ENCODE measurements at regions not wholly inside any gene's neighbourhood (a gene's known extent, or its start where the extent isn't known, plus 50 kb on each side); places are given as distances from the start of the nearest gene placed in this dataset.
"Not testable (repeated sequence)": the region's sequence is repeated elsewhere in the genome, so short reads cannot be mapped to it uniquely, and the experiment has no call there.

DNA sequence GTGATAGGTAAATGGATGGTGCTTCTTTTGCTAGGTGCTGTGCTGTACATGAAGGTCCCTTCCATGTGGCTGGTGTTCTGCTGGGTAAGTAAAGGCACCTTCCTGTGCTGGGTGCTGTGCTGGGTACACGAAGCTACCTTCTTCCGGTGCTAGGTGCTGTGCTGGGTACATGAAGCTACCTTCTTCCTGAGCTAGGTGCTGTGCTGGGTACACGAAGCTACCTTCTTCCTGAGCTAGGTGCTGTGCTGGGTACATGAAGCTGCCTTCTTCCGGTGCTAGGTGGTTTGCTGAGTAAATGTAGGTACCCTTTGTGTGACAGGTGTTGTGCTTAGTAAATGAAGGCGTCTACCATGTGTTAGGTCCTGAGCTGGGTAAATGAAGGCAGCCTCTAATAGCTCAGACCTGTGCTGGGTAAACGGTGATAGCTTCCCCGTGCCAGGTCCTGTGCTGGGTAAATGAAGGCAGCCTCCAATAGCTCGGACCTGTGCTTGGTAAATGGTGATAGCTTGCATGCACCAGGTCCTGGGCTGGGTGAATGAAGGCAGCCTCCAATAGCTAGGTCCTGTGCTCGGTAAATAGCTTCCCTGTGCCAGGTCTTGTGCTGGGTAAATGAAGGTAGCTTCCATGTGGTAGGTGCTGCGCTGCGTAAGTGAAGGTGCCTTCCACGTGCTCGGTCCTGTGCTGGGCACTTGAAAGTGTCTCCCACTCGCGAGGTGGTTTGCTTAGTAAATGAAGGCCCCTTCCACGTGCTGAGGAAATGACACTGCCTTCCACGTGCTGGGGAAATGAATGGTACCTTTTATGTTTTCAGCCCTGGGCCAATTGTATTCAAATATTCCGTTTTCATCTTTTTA lies 115.5 kb downstream of the ERMARD start:
- no peak for DNase-seq

DNA sequence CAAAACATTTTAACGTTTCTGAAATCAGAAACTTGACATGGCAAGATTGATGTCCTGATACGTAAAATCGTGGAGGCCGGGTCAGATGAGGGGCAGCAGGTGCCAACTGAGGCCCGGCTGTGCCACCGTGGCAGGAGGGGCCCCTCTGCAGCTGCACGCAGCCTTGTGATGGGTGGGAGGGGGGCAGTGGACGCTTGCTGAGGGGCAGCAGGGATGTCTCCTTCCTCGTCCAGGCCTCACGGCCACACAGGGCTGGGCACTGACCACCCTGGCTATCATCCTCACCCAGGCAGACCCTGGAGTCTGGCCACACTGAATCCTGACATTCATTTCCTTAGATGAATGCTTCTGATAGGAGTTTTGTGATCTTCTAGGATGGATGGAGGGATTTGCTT lies 114.7 kb downstream of the ERMARD start:
- no peak for DNase-seq

- DNase-seq: no peak
Measured at GRCh38 chr6:169865346-169866139, 114.1 kb downstream of the ERMARD start.

- DNase-seq: peak; percentile 100
Measured at GRCh38 chr6:169864148-169865020, 113.0 kb downstream of the ERMARD start.

GRCh38 chr6:169863710-169864109 lies 112.3 kb downstream of the ERMARD start:
- DNase-seq: no peak

DNA sequence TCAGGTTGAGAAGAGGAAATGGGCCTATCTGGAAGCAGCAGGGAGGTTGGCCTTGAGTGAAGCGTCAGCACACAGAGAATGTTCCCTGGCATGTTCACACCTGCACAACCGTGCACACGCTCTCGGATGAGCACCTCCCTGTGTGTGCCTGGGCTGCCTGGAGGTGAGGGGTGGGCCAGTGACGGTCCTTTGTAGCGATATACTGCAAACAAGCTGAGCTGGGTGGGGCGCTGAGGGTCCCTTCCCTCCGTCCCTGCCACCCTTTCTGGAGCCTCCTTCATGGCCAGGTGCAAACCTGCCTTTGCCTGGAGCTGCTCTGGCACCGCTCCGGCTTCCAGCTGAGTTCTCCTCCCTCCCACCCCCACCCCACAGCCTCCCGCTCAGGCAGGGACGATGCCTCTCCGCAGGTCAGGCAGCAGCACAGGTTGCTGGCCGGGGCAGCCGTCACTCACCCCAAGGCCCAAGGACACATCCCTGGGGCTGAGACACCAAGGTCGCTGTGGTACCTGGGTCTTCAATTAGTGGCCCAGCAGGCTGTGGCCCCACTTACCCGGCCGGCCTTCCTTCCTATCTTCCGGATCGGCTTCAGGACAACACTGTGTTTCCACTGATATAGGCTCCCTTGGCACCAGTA lies 111.6 kb downstream of the ERMARD start:
- peak; percentile 96 for DNase-seq

- DNase-seq: no peak
Measured at GRCh38 chr6:169862043-169862891, 110.8 kb downstream of the ERMARD start.

DNA sequence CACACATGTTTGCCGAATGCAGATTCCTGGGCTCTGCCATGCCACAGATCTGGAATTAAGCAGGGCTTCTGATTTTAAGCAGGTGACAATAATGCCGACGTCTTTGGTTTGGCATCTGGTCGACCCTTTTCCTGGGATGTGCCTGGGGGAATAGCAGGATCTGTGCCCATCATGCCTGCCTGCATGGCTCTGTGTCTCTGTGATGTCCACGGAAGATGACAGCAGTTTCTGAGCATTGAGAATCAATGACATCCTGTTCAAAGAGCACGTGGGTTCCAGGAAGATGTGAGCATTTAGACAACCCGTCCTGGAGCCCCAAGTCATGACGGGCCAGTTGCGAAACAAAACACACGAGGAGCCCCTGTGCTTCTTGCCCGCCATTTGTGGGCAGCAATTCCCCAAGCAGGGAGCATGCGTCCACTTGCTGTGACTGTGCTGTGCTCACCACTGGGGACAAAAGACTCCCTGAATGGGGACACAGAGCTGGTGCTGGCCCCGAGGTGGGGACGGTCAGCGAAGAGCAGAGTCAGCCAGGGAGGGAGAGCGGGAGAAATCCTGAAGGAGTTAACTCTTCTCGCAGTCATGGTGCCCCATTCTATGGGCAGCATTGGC lies 110.1 kb downstream of the ERMARD start:
- no peak for DNase-seq

GRCh38 chr6:169859978-169860703 lies 108.7 kb downstream of the ERMARD start:
- no peak for DNase-seq

GRCh38 chr6:169859401-169859977 lies 108.1 kb downstream of the ERMARD start:
- DNase-seq: no peak

- no peak for DNase-seq
Measured at GRCh38 chr6:169858935-169859351, 107.5 kb downstream of the ERMARD start.

DNA sequence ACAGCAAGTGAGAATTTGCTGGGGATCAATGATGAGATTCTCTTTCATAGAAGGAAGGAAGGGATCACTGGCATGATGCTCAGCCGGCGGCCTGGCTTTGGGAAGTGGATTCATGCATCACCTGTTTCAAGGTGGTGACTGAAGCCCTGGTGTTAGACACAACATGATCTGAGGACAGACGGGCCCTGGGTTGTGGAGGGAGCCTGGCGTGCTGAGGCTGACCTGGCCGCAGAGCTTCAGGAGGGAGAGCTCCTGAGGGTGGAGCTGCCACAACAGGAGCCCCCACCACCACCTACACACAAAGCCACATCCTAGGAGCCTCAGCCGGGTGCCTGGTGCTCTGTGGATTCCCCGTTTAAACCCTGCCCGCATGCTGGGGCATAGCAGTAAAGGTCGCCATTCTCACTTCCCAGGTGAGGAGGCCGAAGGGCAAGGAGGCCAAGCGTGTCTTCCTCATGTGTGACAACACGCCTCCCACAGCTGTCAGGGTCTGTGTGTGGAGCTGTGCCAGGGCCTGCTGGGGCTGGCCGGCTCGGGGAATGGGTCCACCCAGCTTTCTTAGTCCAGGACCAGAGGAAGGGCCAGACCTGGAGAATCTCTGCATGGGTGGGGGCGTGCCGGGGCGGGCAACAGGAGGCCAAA lies 107.0 kb downstream of the ERMARD start:
- no peak for DNase-seq

DNA sequence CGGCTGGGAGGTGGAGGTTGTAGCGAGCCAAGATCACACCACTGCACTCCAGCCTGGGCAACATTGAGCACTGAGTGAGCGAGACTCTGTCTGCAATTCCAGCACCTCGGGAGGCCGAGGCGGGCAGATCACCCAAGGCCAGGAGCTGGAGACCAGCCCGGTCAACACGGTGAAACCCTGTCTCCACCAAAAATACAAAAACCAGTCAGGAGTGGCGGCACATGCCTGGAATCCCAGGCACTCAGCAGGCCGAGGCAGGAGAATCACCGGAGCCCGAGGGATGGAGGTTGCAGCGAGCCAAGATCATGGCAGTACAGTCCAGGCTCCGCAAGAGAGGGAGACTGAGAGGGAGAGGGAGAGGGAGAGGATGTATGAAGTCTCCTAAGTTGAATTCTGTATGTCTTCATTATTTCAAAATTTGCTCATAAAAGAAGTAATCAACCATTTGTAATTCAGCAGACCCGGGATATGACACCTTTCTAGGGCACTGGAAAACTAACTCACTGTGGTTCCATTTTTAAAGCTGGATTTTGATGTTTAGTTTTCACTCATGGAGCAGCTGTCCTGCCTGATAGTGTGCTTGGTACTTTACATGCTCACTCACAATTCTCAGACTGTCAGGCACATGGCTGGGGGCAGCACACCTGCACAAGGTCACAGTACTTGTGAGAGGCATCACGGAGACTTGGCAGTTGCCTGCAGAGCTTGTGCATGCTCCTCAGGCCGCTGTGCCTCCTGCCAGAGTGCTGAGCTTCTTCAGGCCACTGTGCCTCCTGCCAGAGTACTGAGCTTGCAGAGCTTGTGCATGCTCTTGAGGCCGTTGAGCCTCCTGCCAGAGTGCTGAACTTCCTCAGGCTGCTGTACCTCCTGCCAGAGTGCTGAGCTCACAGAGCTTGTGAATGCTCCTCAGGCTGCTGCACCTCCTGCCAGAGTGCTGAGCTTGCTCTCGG lies 106.2 kb downstream of the ERMARD start:
- no peak for DNase-seq

DNA sequence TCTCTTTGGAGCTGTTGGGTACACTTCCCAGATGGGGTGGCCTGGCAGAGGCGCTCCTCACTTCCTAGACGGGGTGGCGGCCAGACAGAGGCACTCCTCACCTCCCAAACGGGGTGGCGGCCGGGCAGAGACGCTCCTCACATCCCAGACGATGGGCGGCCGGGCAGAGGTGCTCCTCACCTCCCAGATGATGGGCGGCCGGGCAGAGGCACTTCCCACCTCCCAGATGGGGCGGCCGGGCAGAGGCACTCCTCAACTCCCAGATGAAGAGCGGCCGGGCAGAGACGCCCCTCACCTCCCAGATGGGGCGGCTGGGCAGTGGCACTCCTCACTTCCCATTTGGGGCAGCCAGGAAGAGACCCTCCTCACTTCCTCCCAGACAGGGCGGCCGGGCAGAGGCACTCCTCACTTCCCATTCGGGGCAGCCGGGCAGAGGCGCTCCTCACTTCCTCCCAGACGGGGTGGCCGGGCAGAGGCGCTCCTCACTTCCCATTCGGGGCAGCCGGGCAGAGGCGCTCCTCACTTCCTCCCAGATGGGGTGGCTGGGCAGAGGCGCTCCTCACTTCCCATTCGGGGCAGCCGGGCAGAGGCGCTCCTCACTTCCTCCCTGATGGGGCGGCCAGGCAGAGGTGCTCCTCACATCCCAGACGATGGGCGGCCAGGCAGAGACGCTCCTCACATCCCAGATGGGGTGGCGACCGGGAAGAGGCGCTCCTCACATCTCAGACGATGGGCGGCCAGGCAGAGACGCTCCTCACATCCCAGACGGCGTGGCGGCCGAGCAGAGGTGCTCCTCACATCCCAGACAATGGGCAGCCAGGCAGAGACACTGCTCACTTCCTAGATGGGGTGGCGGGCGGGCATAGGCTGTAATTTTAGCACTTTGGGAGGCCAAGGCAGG lies 105.3 kb downstream of the ERMARD start:
- DNase-seq: not testable (repeated sequence)

DNA sequence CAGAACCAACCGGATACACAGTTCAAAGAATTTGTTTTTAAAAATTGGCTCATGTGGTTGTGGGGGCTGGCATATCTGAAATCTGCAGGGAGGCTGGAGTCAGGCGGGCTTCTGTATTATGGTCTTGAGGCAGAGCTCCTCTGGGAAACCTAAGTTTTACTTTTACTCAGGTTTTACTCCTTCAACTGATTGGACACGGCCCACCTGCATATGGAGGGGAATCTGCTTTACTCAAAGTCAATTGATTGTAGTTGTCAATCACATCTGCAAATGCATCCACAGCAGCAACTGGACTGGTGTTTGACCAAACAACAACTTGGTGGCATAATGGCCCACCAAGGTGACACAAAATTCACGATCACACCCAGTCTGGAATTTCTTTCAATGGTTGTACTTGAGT lies 103.4 kb downstream of the ERMARD start:
- no peak for DNase-seq

- DNase-seq: no peak
Measured at GRCh38 chr6:169854083-169854725, 102.8 kb downstream of the ERMARD start.
